Epithelial cell of prostate (primary cell): ENCODE measurements at regions not wholly inside any gene's neighbourhood (a gene's known extent, or its start where the extent isn't known, plus 50 kb on each side); places are given as distances from the start of the nearest gene placed in this dataset.

ENCODE experiments used
- DNase-seq: peaks from one replicate; pipeline ENCODE4 v3.0.0-alpha.2; 2011; ENCODE audit warnings: low read depth, low spot score
- H3K27ac ChIP-seq: fragments of 450-650 bp; 2 replicates; pipeline ENCODE4 v1.5.1; 2017; ENCODE audit warnings: mild to moderate bottlenecking

- no peak overlapping the region for H3K27ac ChIP-seq
- no peak for DNase-seq
Observed at GRCh38 chr13:70375718-70376117, 267.5 kb upstream of the KLHL1 start.

GRCh38 chr13:70370924-70371323, 262.7 kb upstream of the KLHL1 start:
- no peak overlapping the region for H3K27ac ChIP-seq
- DNase-seq: no peak

DNA sequence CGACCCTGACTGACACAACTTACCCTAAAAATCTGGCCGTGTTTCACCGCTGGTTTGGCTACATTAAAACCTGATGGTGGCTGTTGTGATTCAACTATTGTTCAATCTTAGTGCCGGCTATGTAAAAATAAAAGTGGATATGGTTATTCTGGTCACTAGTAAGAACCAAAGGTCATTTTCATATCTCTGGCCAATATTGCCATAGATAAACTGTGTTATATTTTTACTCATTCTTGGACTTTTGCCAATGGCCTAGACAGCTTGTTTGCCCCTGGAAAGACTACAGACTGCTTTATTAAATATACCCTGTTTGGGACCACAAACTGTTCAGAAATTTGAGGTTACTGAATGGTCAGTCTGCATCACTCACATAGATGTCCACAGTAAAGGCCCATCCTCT, 258.5 kb upstream of the KLHL1 start:
- no peak for DNase-seq
- no peak overlapping the region for H3K27ac ChIP-seq

- no peak overlapping the region for H3K27ac ChIP-seq
- no peak for DNase-seq
Observed at GRCh38 chr13:70363991-70364390, 255.7 kb upstream of the KLHL1 start.

GRCh38 chr13:70362820-70363570, 254.7 kb upstream of the KLHL1 start:
- no peak overlapping the region for H3K27ac ChIP-seq
- no peak for DNase-seq

DNA sequence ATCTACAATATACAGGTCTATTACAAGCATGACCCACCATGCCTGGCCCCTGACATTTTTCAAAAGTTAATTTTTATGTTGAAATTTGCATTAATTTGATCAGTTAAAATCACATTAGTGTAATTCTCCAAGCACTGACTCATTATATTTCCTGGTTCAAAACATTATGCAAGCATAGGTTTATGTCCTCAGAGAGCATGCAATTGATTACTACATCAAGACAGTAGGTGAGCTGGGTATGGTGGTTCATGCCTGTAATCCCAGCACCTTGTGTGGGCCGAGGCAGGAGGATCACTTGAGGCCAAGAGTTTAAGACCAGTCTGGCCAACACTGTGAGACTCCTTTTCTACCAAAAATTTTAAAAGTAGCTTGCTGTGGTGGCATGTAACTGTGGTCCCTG, 248.8 kb upstream of the KLHL1 start:
- no peak overlapping the region for H3K27ac ChIP-seq
- no peak for DNase-seq

DNA sequence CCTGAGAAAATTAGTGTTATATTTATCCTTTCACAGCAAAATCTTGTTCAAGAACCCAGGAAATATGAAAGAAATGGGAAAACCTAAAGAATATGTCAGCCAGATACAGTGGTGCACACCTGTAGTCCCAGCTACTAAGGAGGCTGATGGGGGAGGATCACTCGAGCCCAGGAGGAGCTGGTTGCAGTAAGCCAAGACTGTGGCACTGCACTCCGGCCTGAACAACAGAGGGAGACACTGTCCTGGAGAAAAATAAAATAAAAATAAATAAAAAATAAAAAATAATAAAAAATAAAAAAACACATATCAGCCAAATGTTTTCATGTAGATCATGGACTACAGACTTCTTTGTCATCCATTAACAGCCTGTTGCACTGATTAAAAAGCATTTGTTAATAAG, 244.8 kb upstream of the KLHL1 start:
- DNase-seq: no peak
- no peak overlapping the region for H3K27ac ChIP-seq

DNA sequence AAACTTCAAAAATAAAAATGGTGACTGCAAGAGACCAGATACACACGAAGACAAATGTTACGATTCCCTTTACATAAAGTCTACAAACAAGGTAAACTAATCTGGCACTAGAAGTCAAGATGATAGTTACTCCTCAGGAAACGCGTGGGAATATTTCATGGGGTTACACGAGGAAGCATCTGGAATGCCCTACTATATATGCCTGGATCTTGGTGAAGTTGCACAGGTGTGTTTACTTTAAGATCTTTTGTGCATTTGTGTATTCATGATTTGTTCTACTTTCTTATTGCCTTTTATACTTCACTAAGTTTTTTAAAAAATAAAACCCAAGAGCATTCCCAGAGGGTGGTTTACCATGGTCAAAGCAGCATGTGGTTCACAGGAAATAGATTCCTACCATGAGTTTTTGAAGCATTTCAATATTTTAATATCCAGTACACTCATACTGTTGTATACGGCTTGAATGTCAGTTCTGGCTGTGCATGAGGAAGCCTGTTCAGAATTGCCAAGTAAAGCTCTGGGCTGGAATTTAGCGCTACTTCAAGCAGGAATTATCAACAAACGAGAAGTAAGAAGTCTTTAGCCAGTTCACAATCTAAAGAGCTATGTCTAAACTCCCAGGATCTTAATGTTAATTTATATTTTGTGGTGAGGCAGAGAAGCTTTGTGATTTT, 239.8 kb upstream of the KLHL1 start:
- DNase-seq: no peak
- no peak overlapping the region for H3K27ac ChIP-seq

GRCh38 chr13:70339738-70340137, 231.5 kb upstream of the KLHL1 start:
- no peak for DNase-seq
- no peak overlapping the region for H3K27ac ChIP-seq

- H3K27ac ChIP-seq: no peak overlapping the region
- DNase-seq: no peak
Observed at GRCh38 chr13:70338609-70339008, 230.4 kb upstream of the KLHL1 start.

- no peak overlapping the region for H3K27ac ChIP-seq
Observed at GRCh38 chr13:70336866-70337265, 228.6 kb upstream of the KLHL1 start.

DNA sequence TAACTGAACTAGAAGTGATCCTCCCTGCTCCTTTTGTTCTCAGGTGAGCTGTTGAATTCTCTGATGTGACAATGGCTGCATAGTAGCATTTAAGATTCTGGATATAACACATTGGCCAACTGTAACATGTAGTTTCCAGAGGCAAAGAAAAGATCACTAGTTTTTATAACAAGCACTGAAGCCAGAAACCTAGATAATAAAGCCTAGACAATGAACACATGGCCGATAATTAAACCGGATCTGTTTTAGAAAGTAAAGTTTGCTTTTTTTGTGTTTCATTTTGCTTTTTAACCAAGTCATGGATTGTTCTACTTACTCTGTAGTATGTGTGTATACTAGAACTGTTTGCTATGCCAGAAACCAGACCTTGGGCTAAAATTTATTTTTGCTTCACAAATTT, 225.5 kb upstream of the KLHL1 start:
- no peak overlapping the region for H3K27ac ChIP-seq
- DNase-seq: no peak

More at GRCh38 chr13:70336866-70337265, 228.6 kb upstream of the KLHL1 start:
- no peak for DNase-seq

GRCh38 chr13:70330697-70331361, 222.6 kb upstream of the KLHL1 start:
- no peak overlapping the region for H3K27ac ChIP-seq
- DNase-seq: no peak

DNA sequence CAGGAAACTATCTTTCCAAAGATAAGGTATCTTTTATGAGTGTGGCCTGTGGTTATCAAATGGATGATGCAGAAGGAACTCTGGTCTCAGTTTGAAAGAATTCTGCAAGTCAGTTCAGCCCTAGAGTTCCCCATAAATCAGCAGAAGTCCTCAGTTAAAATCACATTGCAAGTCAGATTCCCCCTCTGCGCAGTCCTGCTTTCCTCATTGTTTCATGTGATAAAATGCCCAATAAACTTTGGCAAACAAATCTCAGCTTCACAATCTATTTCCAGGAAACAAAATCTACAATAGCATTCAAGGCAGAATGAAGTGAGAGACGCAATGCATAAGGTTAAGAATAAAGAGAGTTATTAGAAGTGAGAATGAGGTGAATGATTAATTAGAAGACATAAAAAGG, 216.3 kb upstream of the KLHL1 start:
- no peak overlapping the region for H3K27ac ChIP-seq

GRCh38 chr13:70311191-70311590, 202.9 kb upstream of the KLHL1 start:
- H3K27ac ChIP-seq: no peak overlapping the region
- no peak for DNase-seq

More for the DNA sequence above, 216.3 kb upstream of the KLHL1 start:
- DNase-seq: no peak

DNA sequence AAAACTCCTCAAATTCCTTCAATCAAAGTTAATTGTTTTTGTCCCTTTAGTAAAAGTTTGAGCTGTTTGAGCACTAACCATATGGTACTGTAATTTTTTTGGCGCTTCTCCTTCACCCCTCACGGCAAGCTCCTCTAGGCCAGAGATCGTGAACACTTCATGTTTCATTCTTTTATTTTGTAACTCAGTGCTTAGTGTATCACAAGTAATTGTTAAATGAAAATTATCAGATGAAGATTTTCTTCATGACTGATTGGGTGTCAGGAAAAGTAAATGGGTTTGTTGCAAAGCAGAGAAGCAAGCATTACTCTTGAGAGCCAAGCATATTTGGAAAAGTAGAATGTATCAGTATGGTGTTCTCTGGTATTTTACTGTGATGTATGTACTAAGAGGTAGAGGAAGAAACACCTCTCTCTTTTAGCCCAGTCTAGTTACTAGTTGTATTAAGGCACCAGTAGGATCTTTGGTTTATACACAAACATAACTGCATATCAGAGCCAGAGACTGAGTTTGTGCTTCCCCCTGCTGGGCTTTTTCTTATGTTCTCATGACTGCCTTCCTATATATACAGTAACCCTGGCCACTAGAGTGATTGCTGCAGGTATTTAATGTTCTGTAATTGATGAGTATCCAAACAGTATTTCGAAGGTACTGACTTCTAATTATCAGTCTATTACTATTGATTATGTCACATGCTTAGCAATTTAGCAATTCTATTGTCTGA, 202.3 kb upstream of the KLHL1 start:
- no peak overlapping the region for H3K27ac ChIP-seq
- peak; percentile 10 for DNase-seq

DNA sequence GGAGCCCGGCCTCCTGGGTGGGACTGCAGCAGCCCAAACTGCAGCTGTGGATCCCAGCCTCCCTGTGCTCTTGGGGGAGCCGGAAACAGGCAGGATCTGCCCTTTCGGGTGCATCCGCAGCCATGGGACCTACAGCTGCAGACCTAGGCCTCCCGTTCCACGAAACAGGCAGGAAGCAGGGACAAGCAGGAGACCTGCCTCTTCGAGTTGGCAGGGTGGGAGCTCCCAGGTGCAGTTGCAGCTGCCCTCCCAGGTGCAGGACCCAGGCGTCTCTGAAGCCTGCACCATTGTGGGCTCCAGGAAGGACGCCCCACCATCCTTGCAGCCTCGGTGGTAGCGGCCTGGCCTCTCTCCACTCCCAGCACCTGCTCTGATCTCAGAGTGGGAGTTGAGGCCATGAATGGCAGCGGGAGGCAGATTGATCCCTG, 189.0 kb upstream of the KLHL1 start:
- no peak overlapping the region for H3K27ac ChIP-seq
- DNase-seq: no peak

DNA sequence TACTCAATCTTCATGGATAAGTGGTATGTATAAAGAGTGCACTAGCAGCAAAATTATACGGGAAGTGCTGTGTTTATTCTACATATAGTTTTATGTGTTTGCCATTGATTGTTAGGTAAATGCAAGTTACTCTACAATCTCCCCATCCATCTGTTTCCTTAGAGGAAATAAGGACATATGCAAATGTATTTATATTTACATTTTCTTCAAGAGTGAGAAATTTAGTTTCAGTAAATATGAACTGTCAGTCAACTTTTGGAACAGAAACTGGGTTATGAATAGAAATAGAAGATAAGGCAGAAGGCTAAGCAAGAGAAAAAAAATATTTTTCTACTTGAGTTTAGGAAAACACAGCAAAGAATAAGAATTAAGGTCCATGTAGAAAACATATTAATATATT, 176.1 kb upstream of the KLHL1 start:
- DNase-seq: no peak
- H3K27ac ChIP-seq: no peak overlapping the region

- DNase-seq: no peak
- no peak overlapping the region for H3K27ac ChIP-seq
Observed at GRCh38 chr13:70275841-70276240, 167.6 kb upstream of the KLHL1 start.

GRCh38 chr13:70255406-70255991, 147.2 kb upstream of the KLHL1 start:
- DNase-seq: no peak
- no peak overlapping the region for H3K27ac ChIP-seq
